SK-N-SH (cell line): ENCODE measurements at regions not wholly inside any gene's neighbourhood (a gene's known extent, or its start where the extent isn't known, plus 50 kb on each side); places are given as distances from the start of the nearest gene placed in this dataset.

ENCODE experiments used
- CTCF ChIA-PET: fragments of 300-600, 350-600 bp; formaldehyde crosslinking; extraction: SDS; loops from one replicate; lab custom pipeline; 2021; lab: Yijun Ruan, JAX
- POLR2A ChIA-PET: fragments of 350-600 bp; sonication (Branson Sonifier 250); formaldehyde crosslinking; extraction: SDS; loops from one replicate; lab custom pipeline; 2020; ENCODE audit warnings: antibody characterized with exemption, inconsistent platforms; lab: Yijun Ruan, JAX
- DNase-seq: peaks from one replicate; pipeline ENCODE4 v3.0.0; 2012
- H2AFZ ChIP-seq: fragments of 200-600 bp; sonication (generic); 2 replicates; pipeline ENCODE4 v1.8.1; 2016; ENCODE audit warnings: antibody characterized with exemption, mild to moderate bottlenecking, low read depth
- H3F3A ChIP-seq: fragments of 200-600 bp; sonication (generic); replicated peaks from 2 replicates; pipeline ENCODE3; 2016; ENCODE audit warnings: antibody characterized with exemption, mild to moderate bottlenecking; ENCODE audit not compliant: insufficient read depth
- H3K27ac ChIP-seq, 2 experiments: fragments of 200-500 bp in 1 of 2; fragments of 200-600 bp in 1 of 2; sonication (Bioruptor generic) in 1 of 2; sonication (generic), shearing (Covaris generic) in 1 of 2; 2 replicates each; pipeline versions ENCODE4 v1.5.1 to v1.6.1; 2014 to 2016; ENCODE audit warnings: low read depth in 2 of 2, inconsistent platforms in 1 of 2, low read length in 1 of 2, mild to moderate bottlenecking in 1 of 2, mixed read lengths in 1 of 2
- H3K27me3 ChIP-seq: fragments of 200-600 bp; sonication (generic), shearing (Covaris generic); 2 replicates; pipeline ENCODE4 v1.6.1; 2016; ENCODE audit warnings: mixed run types; ENCODE audit not compliant: insufficient read depth
- H3K36me3 ChIP-seq, 2 experiments: fragments of 200-500 bp in 1 of 2; fragments of 200-600 bp in 1 of 2; sonication (Bioruptor generic) in 1 of 2; sonication (generic) in 1 of 2; replicated peaks in 1 of 2; 2 replicates each; pipeline versions ENCODE3 to v1.5.1; 2014 to 2016; ENCODE audit warnings: low read length in 1 of 2, mild to moderate bottlenecking in 1 of 2; ENCODE audit not compliant: insufficient read depth in 2 of 2, control insufficient read depth in 1 of 2
- H3K4me1 ChIP-seq, 2 experiments: fragments of 200-500 bp in 1 of 2; fragments of 200-600 bp in 1 of 2; sonication (Bioruptor generic) in 1 of 2; sonication (generic), shearing (Covaris generic) in 1 of 2; 2 replicates each; pipeline versions ENCODE4 v1.5.1 to v1.6.1; 2014 to 2016; ENCODE audit warnings: low read depth in 1 of 2, low read length in 1 of 2, mixed run types in 1 of 2; ENCODE audit not compliant: insufficient read depth in 2 of 2, control insufficient read depth in 1 of 2
- H3K4me2 ChIP-seq: fragments of 200-600 bp; sonication (generic), shearing (Covaris generic); 2 replicates; pipeline ENCODE4 v1.6.1; 2017; ENCODE audit warnings: mixed run types
- H3K4me3 ChIP-seq, 2 experiments: fragments of 200-500 bp in 1 of 2; fragments of 200-600 bp in 1 of 2; sonication (Bioruptor generic) in 1 of 2; sonication (generic), shearing (Covaris generic) in 1 of 2; 2 replicates each; pipeline versions ENCODE4 v1.5.1 to v1.8.1; 2014 to 2016; ENCODE audit warnings: low read depth in 2 of 2, inconsistent platforms in 1 of 2, low read length in 1 of 2, mild to moderate bottlenecking in 1 of 2, mixed read lengths in 1 of 2, moderate library complexity in 1 of 2
- H3K79me2 ChIP-seq: fragments of 200-600 bp; sonication (generic); 2 replicates; pipeline ENCODE4 v1.8.1; 2017; ENCODE audit warnings: mild to moderate bottlenecking; ENCODE audit not compliant: insufficient read depth
- H3K9ac ChIP-seq: fragments of 200-600 bp; sonication (generic); 2 replicates; pipeline ENCODE4 v1.6.1; 2017; ENCODE audit warnings: mixed run types
- H3K9me2 ChIP-seq: fragments of 200-600 bp; sonication (generic); 2 replicates; pipeline ENCODE4 v1.6.1; 2017; ENCODE audit warnings: mixed run types
- H3K9me3 ChIP-seq: fragments of 200-600 bp; sonication (generic); 2 replicates; pipeline ENCODE4 v1.6.1; 2017; ENCODE audit warnings: mixed run types, mild to moderate bottlenecking, moderate library complexity
- H4K20me1 ChIP-seq: fragments of 200-600 bp; sonication (generic); 2 replicates; pipeline ENCODE4 v1.6.1; 2017; ENCODE audit warnings: mild to moderate bottlenecking, mixed run types; ENCODE audit not compliant: insufficient read depth
- ELF1 ChIP-seq: IDR thresholded peaks from 2 replicates; pipeline ENCODE4 v1.4.0; 2012
- FOXM1 ChIP-seq: IDR thresholded peaks from 2 replicates; pipeline ENCODE4 v1.4.0; 2012; ENCODE audit warnings: low read depth, mild to moderate bottlenecking
- GABPA ChIP-seq: IDR thresholded peaks from 2 replicates; pipeline ENCODE4 v1.4.0; 2012; ENCODE audit warnings: low read depth, mild to moderate bottlenecking
- GATA2 ChIP-seq: sonication (generic); formaldehyde crosslinking; IDR thresholded peaks from 2 replicates; pipeline ENCODE4 v1.5.0; 2020; ENCODE audit warnings: mild to moderate bottlenecking, missing genetic modification reagents
- MAX ChIP-seq: IDR thresholded peaks from 2 replicates; pipeline ENCODE4 v1.4.0; 2012; ENCODE audit warnings: low read depth
- RAD21 ChIP-seq: IDR thresholded peaks from 2 replicates; pipeline ENCODE4 v1.6.1; 2012; ENCODE audit warnings: mild to moderate bottlenecking, low read length
- RCOR1 ChIP-seq: fragments of 150-350 bp; IDR thresholded peaks from 2 replicates; pipeline ENCODE4 v1.6.1; 2017; ENCODE audit warnings: antibody characterized with exemption, low read length
- RFX5 ChIP-seq: IDR thresholded peaks from 2 replicates; pipeline ENCODE4 v1.6.1; 2012; ENCODE audit warnings: mild to moderate bottlenecking, improper control_type of control experiment, low read length
- SIN3A ChIP-seq: IDR thresholded peaks from 2 replicates; pipeline ENCODE4 v1.6.1; 2012; ENCODE audit warnings: low read depth, mild to moderate bottlenecking, low read length, moderate library complexity, borderline replicate concordance
- USF2 ChIP-seq: fragments of 150-350 bp; IDR thresholded peaks from 2 replicates; pipeline ENCODE4 v1.6.1; 2017; ENCODE audit warnings: antibody characterized with exemption, low read length, low read depth, borderline replicate concordance
- WGBS: methylation state at CpG from one replicate; pipeline ENCODE4 v1.1.6; 2017; ENCODE audit warnings: low lambda C conversion rate; 5-methylcytosine and 5-hydroxymethylcytosine counted together
- TF ChIP-seq, protein P1 (sequence below): IDR thresholded peaks from 2 replicates; pipeline ENCODE4; 2012

DNA sequence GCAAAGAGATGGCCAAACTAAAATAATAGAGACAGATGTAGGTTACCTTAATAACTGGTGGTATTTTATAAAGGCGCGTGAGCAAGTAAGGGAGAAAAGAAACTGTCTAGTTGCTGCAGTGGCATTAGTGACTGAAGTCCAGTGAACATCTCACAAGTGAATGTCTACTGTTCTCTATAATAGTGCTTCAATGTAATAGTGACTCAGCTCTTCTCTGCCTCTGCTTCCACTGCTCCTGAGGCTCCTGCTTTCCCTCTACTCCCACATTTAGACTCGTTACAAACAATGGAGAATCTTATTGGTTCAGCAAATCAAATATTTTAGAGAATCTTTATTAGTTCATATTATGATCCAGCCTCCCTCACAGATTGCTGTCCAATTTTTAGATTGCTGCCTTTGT is 779.1 kb upstream of the HTR2C start:
- H3K4me2 ChIP-seq: no peak overlapping the region
- H3K27me3 ChIP-seq: no peaks in the 10 kb centered on the region; the same call in 1 of the 2 replicates
- no peaks in the 10 kb centered on the region for H3K4me1 ChIP-seq
- ChIA-PET CTCF (no interaction called here), POLR2A (no interaction called here)
- H3F3A ChIP-seq: no peaks in the 10 kb centered on the region
- H3K36me3 ChIP-seq: no peaks in the 10 kb centered on the region
- H3K4me3 ChIP-seq: no peak overlapping the region
- no peaks in the 10 kb centered on the region for H3K9me3 ChIP-seq
- H2AFZ ChIP-seq: no peak overlapping the region
- TF ChIP-seq, protein P1, sequence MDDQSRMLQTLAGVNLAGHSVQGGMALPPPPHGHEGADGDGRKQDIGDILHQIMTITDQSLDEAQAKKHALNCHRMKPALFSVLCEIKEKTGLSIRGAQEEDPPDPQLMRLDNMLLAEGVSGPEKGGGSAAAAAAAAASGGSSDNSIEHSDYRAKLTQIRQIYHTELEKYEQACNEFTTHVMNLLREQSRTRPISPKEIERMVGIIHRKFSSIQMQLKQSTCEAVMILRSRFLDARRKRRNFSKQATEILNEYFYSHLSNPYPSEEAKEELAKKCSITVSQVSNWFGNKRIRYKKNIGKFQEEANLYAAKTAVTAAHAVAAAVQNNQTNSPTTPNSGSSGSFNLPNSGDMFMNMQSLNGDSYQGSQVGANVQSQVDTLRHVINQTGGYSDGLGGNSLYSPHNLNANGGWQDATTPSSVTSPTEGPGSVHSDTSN: no peak
- TF ChIP-seq RCOR1: no peak
- TF ChIP-seq ELF1: no peak
- TF ChIP-seq GATA2: no peak
- H3K79me2 ChIP-seq: no peaks in the 10 kb centered on the region
- no peaks in the 10 kb centered on the region for H3K9me2 ChIP-seq
- DNase-seq: no peak
- H3K27ac ChIP-seq: no peak overlapping the region
- 45% methylated on average over 3 of the region's 3 CpGs for WGBS
- no peaks in the 10 kb centered on the region for H4K20me1 ChIP-seq
- no peak overlapping the region for H3K9ac ChIP-seq

- Histone ChIP-seq H3K79me2 (no peaks in the 10 kb centered on the region), H3K9ac (no peak overlapping the region), H3K4me1 (no peaks in the 10 kb centered on the region), H3K27ac (no peak overlapping the region), H3K4me2 (no peak overlapping the region), H3F3A (no peaks in the 10 kb centered on the region), H3K27me3 (no peaks in the 10 kb centered on the region; the same call in 1 of the 2 replicates), H3K4me3 (no peak overlapping the region), H2AFZ (no peak overlapping the region), H4K20me1 (no peaks in the 10 kb centered on the region), H3K9me2 (no peaks in the 10 kb centered on the region), H3K9me3 (no peaks in the 10 kb centered on the region), H3K36me3 (no peaks in the 10 kb centered on the region)
- DNase-seq: no peak
- POLR2A ChIA-PET: no interaction called here
- TF ChIP-seq MAX (no peak), RFX5 (no peak)
- CTCF ChIA-PET: no interaction called here
- 30% methylated on average over 3 of the region's 3 CpGs for WGBS
Observed at GRCh38 chrX:113804291-113804690, 779.6 kb upstream of the HTR2C start.

DNA sequence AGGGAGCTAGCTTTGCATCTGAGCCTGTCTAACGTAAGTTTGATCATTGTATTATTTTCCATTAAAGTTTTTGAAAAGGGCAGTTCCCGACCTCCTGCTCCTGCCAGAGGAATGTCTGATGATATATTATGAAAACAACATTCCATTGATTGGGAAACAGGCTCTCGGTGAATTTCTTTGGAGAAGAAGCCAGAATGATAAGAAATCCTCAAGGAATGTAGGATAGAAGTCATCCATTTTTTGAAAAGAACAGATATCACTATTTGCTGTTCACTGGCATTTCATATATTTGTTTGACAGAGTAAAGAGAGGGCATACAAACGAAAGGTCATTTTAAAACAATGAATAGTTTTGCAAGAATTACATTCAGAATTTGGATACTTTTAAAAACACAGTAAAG is 781.0 kb upstream of the HTR2C start:
- Histone ChIP-seq H3F3A (no peaks in the 10 kb centered on the region), H3K4me2 (no peak overlapping the region), H3K4me3 (no peak overlapping the region), H3K4me1 (no peaks in the 10 kb centered on the region), H3K9me2 (no peaks in the 10 kb centered on the region), H3K9me3 (no peaks in the 10 kb centered on the region)
- 20% methylated on average over 4 of the region's 4 CpGs for WGBS
- TF ChIP-seq SIN3A: no peak
- no peak for TF ChIP-seq GABPA
- TF ChIP-seq RAD21: no peak
- TF ChIP-seq USF2: no peak
- TF ChIP-seq FOXM1: no peak
- TF ChIP-seq, all 33 proteins: peak for 0
- H2AFZ ChIP-seq: no peak overlapping the region
- no peaks in the 10 kb centered on the region for H3K79me2 ChIP-seq
- CTCF ChIA-PET: no interaction called here
- H4K20me1 ChIP-seq: no peaks in the 10 kb centered on the region
- POLR2A ChIA-PET: no interaction called here
- DNase-seq: no peak
- no peaks in the 10 kb centered on the region for H3K36me3 ChIP-seq
- no peaks in the 10 kb centered on the region; the same call in 1 of the 2 replicates for H3K27me3 ChIP-seq
- no peak overlapping the region for H3K9ac ChIP-seq
- H3K27ac ChIP-seq: no peak overlapping the region
